ENCODE measurements at regions not wholly inside any gene's neighbourhood (a gene's known extent, or its start where the extent isn't known, plus 50 kb on each side); places are given as distances from the start of the nearest gene placed in this dataset.
"Not testable (repeated sequence)": the region's sequence is repeated elsewhere in the genome, so short reads cannot be mapped to it uniquely, and the experiment has no call there.

DNA sequence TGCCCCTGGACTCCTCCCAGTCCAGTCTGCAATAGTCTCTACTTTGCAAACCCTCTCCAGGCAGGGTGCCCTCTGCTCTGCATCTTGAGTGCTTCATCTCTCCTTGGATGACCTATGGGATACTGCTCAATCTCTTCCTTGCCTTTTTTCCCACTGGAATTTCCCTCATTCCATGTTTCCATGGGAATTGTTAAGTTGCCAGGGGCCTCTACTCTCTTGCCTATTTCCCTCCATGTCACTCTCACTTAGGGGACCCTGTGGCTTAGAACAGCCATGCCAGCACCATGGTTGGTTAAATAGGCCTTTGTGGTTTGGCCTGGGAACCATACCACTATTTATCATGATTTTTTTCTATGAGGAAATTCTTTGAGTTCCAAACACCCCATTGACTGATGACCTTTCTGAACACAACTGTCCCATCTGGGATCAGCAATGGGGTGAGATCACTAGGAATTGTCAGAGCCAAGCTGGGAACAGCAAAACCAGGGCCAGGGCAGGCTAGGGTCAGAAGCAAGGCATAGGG is 91.4 kb upstream of the RBMS1 start:
- no peak for DNase-seq

DNA sequence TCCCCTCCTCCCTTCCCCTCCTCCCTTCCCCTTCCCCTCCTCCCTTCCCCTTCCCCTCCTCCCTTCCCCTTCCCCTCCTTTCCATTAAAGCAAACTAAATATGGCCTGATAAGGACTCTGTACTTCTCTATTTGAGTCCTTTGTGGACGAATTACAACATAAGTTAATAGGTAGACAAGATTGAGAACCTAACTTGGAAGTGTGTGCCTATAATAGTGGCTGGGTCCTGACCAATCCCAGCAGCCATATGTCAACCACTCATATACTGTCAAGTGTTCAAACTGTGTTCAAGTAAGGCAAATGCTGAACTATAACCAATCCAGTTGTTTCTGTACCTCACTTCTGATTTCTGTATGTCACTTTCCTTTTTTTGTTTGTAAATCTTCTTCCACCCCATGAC is 97.1 kb upstream of the RBMS1 start:
- no peak for DNase-seq

DNA sequence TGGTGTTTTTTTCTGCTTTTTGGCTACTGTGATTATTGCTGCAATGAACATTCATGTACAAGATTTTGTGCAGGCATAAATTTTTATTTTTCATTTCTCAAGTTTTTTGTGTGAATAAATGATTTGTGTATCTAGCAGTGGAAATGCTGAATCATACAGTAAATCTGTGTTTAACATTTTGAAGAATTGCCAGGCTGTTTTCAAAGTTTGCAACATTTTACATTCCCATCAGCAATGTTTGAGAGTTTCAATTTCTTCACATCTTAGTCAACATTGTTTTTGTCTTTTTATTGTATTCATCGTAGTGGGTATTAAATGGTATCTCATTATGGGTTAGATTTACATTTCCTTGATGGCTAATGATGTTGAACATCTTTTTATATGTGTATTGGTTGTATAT is 98.8 kb upstream of the RBMS1 start:
- no peak for DNase-seq

DNA sequence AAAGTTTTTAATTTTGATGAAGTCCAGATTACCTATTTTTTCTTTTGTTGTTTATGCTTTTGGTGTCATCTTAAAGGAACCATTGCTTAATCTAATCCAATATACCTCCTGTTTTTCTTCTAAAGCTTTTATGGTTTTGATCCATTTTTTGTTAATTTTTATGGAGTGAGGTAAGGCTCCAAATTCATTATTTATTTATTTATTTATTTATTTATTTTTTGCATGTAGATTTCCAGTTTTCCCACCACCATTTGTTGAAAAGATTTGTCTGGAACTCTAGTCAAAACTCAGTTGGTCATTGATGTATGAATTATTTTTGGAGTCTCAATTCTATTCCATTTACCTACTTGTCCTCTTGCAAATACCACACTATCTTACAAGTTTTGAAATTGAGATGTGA is 99.4 kb upstream of the RBMS1 start:
- DNase-seq = no peak

DNA sequence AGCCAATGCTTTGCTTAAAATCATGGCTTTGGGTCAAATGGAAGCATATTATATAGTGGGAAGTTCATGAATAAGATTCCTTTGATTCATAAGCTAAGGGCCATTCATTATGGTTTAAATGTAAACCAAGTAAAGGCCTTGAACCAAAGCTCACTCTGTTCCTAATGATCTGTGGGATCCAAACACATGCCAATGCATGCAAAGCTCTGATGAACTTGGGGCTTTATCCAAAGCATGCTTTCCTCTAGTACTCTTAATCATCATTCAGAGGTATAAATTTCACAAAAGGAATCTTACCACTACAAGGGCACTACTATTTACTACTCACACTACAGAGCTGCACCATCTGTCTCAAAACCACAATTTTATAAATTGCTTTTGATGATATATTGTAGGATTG is 102.8 kb upstream of the RBMS1 start:
- no peak for DNase-seq

DNA sequence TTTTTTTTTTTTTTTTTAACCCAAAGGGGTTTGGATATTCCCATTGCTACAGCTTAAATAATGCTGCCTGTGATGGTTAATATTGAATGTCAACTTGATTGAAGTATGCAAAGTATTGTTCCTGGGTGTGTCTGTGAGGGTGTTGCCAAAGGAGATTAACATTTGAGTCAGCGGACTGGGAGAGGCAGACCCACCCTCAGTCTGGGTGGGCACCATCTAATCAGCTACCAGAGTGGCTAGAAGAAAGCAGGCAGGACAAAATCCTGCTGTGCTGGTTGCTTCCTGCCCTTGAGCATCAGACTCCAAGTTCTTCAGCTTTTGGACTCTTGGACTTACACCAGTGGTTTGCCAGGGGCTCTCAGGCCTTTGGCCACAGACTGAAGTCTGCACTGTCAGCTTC is 106.8 kb upstream of the RBMS1 start:
- DNase-seq = not testable (repeated sequence)

DNA sequence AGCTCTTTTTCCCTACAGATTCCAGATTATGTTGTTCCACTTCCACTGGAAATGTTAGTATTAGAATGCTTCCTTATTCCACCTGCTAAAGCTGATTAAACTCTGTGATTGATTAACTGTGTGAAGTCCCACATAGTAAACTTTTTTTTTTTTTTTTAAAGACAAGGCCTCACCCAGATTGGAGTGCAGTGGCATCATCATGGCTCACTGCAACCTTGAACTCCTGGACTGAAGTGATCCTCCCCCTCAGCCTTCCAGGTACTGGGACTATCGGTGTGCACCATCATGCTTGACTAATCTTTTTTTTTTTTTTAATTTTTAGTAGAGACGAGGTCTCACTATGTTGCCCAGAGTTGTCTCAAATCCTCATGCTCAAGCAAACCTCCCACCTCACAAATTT is 108.5 kb upstream of the RBMS1 start:
- no peak for DNase-seq

DNA sequence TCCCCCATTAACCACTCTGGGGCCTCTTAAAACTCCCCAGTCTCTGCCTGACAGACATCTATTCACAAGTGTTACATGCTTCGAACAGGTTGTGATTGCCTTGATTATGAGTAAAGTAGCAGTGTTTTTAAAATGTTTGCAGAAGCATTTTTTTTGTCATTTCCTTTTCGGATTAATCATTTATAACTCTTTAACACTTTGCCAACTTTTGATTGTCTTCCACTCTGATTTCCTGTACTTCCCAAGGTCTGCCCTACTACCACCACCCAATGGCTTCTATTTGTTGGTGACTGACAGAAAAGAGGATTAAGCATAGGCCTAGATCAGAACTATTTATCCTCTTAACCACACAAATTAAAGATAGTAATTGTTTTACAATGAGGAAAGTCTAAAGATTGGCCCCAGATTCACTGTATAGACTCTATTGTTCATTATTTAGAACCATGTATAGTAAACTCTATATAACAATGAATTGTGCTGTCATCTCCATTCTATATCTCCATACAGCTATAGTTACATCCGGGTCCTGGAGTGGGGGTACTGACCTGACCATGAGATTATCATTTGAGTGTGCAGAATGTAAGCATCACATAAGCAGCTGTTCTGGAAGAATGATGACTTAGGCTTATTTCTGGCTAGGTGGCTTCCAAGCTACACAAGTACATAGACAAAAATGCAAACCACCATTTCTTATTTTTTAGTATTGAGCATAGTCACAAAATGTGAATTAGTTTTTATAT is 110.3 kb upstream of the RBMS1 start:
- no peak for DNase-seq

DNA sequence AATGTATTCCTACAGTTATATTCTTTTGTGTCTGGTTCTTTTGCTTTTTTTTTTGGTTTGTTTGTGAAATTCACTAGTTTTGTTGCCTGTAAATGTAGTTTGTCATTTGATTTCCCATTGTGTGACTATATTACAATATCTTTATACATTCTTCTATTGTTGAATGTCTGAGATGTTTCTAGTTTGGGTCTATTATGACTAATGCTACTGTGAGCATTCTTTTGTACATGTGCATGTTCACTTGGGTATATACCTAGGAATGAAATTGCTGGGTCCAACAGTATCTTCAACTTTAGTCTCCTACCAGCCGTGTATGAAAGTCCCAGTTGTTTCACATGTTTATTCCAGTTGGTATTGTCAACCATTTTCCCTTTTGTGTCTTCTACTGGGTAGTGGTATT is 112.7 kb upstream of the RBMS1 start:
- no peak for DNase-seq

DNA sequence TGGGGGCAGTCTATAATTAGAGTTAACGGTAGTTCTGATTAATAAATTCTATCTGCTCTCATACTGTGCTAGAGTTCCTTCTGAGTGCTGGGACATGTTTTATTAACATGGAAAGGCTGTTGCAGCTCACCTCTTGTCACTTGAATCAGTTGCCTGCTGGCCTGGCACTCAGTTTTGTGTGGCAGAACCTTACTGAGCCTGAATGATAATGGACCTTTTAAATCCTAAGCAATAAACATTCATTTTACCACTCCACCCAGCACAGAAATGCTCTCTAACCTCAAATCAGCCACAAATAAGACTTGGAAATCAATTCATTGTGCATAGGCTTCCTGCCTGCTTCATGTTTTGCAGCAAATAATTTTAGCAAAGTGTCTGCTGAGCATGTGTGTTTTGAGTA is 115.0 kb upstream of the RBMS1 start:
- DNase-seq = no peak

DNA sequence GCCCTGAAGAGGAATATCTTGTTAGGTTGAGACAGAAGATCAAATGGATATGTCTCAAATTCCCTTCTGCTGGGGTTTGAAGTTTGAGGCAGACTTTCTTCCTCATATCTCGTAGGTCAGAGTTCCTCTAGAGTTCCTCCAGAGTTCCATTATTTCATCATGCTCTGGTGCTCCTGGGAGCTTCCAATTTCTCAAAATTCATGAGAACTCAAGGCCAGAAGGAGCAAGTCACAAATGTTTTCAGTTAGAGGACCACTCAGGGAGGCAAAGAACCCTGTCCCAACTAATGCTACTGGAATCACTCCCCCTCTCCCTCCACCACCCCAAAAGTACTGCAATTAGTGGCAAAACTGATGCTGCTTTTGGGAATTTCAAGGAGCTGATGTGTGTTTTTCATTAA is 115.7 kb upstream of the RBMS1 start:
- DNase-seq = no peak

DNA sequence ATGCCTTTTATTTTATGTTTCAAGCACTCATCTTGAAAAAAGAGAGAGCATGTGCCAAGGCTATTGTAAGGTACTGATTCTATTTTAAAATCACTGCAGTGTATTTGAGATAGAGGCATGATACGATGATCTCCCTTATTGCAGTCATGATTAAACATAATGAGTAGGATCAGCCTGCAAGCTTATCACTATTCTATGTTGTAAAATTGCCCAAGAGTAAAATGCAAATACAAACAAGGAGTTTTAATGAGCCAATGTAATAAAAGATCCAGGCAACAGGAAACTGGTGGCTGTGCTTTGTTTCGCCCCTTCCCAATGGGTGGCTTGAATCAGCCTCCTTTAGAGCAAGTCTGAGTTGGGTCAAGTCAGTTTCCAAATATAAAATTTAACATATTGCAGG is 116.4 kb upstream of the RBMS1 start:
- no peak for DNase-seq

DNA sequence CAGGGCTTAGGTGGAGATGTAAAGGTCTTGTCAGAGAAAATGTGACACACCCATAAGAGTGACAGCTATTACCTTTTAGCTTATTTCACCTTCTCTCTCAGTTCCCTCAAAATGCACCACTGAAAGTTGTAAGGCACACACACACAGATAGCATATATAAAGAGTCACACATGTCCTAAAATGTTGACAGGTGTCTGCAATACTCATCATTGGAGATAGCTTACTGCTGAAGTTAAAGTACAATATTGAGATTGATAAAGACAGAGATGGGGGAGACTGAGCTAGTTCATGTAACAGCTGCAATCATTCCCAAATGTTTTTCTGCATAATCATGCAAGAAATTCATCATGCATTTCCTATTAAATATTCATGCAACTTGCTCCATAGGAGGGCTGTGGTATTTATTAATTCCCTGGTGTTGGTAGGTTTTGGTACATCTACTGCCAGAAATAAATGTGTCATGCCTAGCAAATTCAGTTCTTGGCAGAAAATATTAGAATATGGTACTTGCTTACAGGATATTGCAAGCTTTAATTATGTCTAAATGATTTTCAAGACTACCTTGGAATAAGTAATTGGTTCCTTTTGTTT is 118.8 kb upstream of the RBMS1 start:
- no peak for DNase-seq

DNA sequence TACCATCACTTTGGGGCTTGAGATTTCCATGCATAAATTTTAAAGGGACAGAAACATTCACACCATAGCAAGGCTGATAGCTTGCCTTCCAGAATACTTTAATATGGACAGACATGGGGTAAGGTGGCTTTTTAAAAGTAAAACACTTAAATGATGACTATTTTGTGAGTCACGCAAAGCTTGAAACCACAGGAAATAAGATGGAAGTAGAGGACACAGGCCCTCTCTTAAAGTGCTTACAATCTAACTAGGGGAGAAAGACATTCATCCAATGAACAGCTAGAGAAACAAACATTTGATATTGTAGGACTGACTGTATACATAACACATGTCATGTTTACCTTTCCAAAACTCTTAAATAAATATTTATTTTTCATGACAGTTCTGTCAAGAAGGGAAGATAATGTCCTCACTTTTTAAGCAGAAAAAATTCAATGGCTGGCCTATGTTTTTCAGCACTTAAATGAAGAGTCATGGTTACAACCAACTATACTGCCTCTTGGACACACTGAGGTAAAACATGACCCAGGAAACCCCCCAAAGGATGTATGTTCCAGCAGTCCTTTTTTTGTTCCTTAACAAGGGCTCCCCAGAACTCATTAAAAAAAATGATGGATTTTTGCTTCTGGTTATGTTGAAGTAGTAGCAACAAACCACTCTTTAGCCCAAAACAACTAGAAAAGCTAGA is 120.0 kb upstream of the RBMS1 start:
- peak in 1 of 5 donors; percentile 7 for DNase-seq

DNA sequence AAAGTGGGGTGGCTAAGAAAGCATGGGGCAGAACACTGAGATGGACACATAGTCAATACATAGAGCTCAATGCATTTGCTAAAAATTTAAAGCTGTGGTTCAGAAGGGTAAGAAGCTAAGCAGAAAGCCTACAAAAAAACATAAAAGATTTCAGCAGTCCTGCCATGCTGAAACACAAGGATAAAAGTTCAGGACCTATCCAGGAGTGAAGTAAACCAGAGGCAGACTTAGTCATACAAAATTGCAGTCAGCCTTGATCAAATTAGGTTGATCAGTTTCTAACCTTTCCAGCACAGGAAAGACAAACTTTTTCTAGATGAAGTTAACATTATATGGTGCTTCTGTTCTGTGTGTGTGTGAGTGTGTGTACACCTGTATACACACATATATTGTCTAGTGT is 120.8 kb upstream of the RBMS1 start:
- DNase-seq = no peak

DNA sequence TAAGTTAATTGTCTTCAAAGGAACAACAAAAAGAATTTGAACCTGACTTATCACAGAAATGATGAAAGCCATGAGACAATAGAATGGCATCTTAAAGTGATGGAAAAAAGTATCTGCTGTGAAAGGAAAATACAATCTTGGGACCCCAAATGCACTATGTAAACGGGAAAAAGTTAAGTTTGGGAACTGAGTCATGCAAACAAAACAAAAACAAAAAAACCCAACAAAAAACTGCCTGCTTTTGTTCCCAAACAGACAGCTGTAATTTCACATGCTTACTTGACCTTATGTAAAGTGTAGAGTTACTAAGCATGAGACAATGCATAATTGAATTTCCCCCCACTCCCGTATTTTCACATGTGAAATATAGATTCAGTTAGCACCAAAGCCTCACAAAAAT is 122.1 kb upstream of the RBMS1 start:
- DNase-seq = no peak

DNA sequence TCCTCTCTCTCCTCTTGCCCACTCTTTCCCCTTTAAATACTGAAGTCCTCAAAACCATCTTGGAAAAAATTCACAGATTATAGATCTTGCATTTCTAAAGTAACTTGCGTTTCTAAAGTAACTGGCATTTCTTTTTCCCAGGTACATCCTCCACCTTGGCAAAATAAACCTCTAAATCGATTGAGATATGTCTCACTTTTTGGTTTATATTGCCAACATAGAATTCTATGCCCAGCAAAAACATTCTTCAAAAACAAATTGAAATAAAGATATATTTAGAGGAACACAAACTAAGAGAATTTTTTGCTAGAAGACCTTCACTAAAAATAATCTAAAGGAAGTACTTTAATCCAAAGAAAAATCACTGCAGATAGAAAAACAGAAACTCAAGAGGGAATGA is 122.5 kb upstream of the RBMS1 start:
- DNase-seq = no peak

DNA sequence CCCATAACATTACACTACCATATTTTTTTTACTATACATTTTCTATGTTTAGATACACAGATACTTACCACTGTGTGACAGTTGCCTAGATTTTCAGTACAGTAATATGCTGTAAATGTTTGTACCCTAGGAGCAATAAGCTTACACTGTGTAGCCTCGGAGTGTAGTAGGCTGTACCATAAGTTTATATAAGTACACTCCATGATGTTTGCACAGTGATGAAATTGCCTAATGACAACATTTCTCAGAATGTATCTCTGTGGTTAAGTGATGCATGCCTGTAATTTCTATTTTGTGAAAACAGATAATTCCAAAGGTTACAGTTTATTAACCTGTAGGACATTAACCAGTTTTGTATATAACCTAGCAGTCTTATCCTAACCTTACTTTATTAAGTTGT is 128.1 kb upstream of the RBMS1 start:
- no peak for DNase-seq

DNA sequence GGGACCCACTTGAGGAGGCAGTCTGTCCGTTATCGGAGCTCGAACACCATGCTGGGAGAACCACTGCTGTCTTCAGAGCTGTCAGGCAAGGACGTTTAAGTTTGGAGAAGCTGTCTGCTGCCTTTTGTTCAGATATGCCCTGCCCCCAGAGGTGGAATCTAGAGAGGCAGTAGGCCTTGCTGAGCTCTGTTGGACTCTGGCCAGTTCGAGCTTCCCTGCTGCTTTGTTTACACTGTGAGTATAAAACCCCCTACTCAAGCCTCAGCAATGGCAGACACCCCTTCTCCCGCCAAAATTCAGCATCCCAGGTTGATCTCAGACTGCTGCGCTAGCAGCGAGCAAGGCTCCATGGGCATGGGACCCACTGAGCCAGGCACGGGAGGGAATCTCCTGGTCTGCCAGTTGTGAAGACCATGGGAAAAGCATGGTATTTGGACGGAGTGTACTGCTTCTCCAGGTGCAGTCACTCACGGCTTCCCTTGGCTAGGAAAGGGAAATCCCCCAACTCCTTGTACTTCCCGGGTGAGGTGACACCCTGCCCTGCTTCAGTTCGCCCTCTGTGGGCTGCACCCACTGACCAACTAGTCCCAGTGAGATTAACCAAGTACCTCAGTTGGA is 134.5 kb upstream of the RBMS1 start:
- DNase-seq = not testable (repeated sequence)

DNA sequence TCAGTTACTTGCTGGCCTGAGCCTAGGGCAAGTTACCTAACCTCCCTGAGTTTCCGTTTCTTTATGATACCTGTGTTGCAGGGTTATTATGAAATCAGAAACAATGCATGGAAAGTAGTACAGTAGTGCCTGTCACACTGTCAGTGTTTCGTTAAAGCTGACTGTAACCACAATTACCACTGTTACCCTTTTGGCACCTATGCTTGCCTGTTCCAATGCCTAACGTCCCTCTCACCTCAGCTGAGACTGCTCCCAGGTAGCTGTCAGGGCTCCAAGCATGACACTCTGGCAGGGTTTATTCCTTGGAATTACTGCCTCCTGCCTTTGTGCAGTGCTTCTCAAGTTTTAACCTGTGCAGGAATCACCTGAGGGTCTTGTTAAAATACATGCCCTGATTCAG is 135.2 kb upstream of the RBMS1 start:
- no peak for DNase-seq

DNA sequence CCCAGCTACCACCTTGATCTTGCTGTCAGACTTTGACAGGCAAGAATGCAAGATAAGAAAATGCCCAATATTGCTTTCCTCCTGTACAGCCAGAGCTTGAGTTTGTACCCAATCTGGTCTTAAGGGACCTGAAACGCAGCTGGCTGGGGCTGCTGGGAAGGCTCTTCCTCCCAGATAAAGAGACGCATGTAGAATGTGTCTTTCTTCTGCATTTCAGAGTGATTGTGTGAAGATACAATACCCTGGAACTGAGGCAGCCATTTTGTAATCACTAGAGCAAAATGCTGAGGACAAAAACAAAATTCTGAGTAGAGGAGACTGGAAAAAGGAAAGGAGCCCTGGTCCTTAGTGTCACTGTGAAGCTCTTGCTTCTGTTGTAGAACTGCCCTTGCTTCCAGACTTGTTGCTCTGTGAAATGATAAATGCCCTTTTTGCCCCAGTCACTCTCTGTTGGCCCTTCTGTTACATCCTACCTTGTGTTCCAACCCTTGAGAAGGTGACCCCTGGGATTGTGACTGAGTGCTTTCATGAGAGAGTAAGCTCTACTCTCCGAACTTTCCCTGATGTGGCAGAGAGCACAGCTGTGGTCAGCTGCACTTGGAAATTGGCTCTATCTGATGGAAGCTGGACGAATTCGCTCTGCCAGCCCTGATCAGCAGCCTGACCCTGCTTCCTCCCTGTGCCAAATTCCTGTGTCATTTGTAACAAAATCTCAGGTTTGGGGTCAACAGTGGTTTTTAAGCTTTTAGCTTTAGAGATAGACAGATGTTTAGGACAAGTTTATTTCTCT is 137.4 kb upstream of the RBMS1 start:
- DNase-seq = no peak

DNA sequence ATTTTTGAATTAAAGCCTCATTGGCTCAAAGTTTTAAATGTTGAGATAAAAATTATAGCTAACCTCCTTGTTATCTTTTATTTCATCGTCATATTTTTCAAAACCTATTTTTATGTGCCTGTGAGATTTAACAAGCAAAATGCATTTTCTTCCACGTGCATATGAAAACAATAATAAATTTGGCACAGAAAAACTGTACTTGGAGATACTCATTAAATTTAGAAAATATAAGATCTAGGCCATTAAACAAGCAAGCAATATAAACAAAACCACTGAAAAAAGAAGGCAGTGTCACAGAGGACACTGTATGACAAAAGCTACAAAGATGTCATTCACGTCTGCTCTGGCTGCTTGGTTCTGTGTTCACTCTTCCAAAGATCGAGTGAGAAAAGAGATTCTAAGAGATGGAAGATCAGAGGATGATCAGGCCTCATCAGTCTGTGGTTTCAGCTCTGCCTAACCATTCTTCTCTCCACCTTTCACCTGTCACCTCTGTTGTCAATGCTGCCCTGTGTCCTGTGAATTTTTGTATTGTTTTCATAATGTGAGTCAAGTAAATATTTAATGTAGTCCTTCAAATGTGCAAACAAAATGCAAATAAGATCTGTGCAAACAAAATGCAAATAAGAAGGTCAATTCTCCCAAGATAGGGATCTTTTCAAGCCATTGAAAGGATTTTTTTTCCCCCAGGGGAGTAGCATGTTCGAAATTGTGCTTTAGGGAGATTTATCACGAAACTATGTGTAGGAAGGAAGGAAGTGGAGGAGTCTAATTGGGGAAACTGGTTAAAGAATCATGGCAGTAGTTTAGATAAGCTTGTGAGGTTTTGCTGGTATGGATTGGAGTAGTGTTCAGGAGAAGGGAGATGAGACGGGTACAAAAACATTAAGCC is 138.7 kb upstream of the RBMS1 start:
- DNase-seq = no peak
